Stomach smooth muscle (tissue), 2 donors: ENCODE measurements at regions not wholly inside any gene's neighbourhood (a gene's known extent, or its start where the extent isn't known, plus 50 kb on each side); places are given as distances from the start of the nearest gene placed in this dataset.

Experiments used
- H3K27ac ChIP-seq: one replicate; pipeline ENCODE4 v1.7.0; 2013; ENCODE audit warnings: mild to moderate bottlenecking, low read length, inconsistent platforms
- H3K27me3 ChIP-seq, 2 donors: one replicate each; pipeline ENCODE4 v1.7.0; 2013; ENCODE audit warnings: low read length in 2 of 2; ENCODE audit not compliant: insufficient read depth in 2 of 2, control insufficient read depth in 1 of 2
- H3K36me3 ChIP-seq, 2 donors: one replicate each; pipeline ENCODE4 v1.7.0; 2013; ENCODE audit warnings: low read length in 2 of 2; ENCODE audit not compliant: control insufficient read depth in 2 of 2, insufficient read depth in 2 of 2
- H3K4me1 ChIP-seq: one replicate; pipeline ENCODE4 v1.7.0; 2013; ENCODE audit warnings: low read length; ENCODE audit not compliant: control insufficient read depth, insufficient read depth
- H3K4me3 ChIP-seq, 2 donors: one replicate each; pipeline ENCODE4 v1.7.0; 2013; ENCODE audit warnings: low read length in 2 of 2
- H3K9ac ChIP-seq, 2 donors: one replicate each; pipeline ENCODE4 v1.7.0; 2013; ENCODE audit warnings: low read length in 2 of 2, mild to moderate bottlenecking in 1 of 2
- H3K9me3 ChIP-seq, 2 donors: one replicate each; pipeline ENCODE4 v1.7.0; 2013; ENCODE audit warnings: low read length in 2 of 2; ENCODE audit not compliant: control insufficient read depth in 2 of 2
- donor health status: healthy.
- donor health status: Pancreatic carcinoma.

- no peaks in the 10 kb centered on the region for H3K36me3 ChIP-seq
- no peak overlapping the region for H3K9ac ChIP-seq
These were observed 1491.6 kb downstream of the TECRL start for GRCh38 chr4:62917649-62918048.

GRCh38 chr4:62914758-62915157 is 1494.5 kb downstream of the TECRL start:
- H3K9ac ChIP-seq: no peak overlapping the region
- H3K9me3 ChIP-seq: no peaks in the 10 kb centered on the region
- H3K36me3 ChIP-seq: no peaks in the 10 kb centered on the region
- no peaks in the 10 kb centered on the region for H3K4me1 ChIP-seq
- no peak overlapping the region for H3K27ac ChIP-seq
- H3K4me3 ChIP-seq: no peak overlapping the region
- H3K27me3 ChIP-seq: no peaks in the 10 kb centered on the region

More at GRCh38 chr4:62917649-62918048, 1491.6 kb downstream of the TECRL start:
- no peak overlapping the region for H3K27ac ChIP-seq
- H3K4me3 ChIP-seq: no peak overlapping the region
- H3K27me3 ChIP-seq: no peaks in the 10 kb centered on the region
- H3K9me3 ChIP-seq: no peaks in the 10 kb centered on the region
- H3K4me1 ChIP-seq: no peaks in the 10 kb centered on the region

GRCh38 chr4:62913065-62913464 is 1496.2 kb downstream of the TECRL start:
- no peak overlapping the region for H3K4me3 ChIP-seq
- no peaks in the 10 kb centered on the region for H3K27me3 ChIP-seq
- H3K9me3 ChIP-seq: no peaks in the 10 kb centered on the region
- no peak overlapping the region for H3K9ac ChIP-seq
- no peaks in the 10 kb centered on the region for H3K36me3 ChIP-seq
- H3K27ac ChIP-seq: no peak overlapping the region
- no peaks in the 10 kb centered on the region for H3K4me1 ChIP-seq

GRCh38 chr4:62912531-62912930 is 1496.7 kb downstream of the TECRL start:
- Histone ChIP-seq H3K27me3 (no peaks in the 10 kb centered on the region), H3K4me1 (no peaks in the 10 kb centered on the region), H3K4me3 (no peak overlapping the region), H3K36me3 (no peaks in the 10 kb centered on the region), H3K9me3 (no peaks in the 10 kb centered on the region), H3K9ac (no peak overlapping the region), H3K27ac (no peak overlapping the region)

- Histone ChIP-seq H3K9ac (no peak overlapping the region), H3K27ac (no peak overlapping the region), H3K4me3 (no peak overlapping the region), H3K9me3 (no peaks in the 10 kb centered on the region), H3K27me3 (no peaks in the 10 kb centered on the region), H3K36me3 (no peaks in the 10 kb centered on the region), H3K4me1 (no peaks in the 10 kb centered on the region)
These were observed 1500.0 kb downstream of the TECRL start for GRCh38 chr4:62909238-62909637.

GRCh38 chr4:62901101-62901500 is 1508.1 kb downstream of the TECRL start:
- no peaks in the 10 kb centered on the region for H3K4me1 ChIP-seq

GRCh38 chr4:62899646-62900364 is 1509.4 kb downstream of the TECRL start:
- H3K27me3 ChIP-seq: no peaks in the 10 kb centered on the region
- H3K9ac ChIP-seq: no peak overlapping the region
- H3K4me3 ChIP-seq: no peak overlapping the region
- no peaks in the 10 kb centered on the region for H3K4me1 ChIP-seq
- H3K9me3 ChIP-seq: peaks cover 0 to 8% of the 10 kb centered on the region in 2 donors
- H3K36me3 ChIP-seq: no peaks in the 10 kb centered on the region
- no peak overlapping the region for H3K27ac ChIP-seq

More at GRCh38 chr4:62901101-62901500, 1508.1 kb downstream of the TECRL start:
- H3K4me3 ChIP-seq: no peak overlapping the region
- H3K9me3 ChIP-seq: peaks cover 0 to 8% of the 10 kb centered on the region in 2 donors
- H3K36me3 ChIP-seq: no peaks in the 10 kb centered on the region
- H3K9ac ChIP-seq: no peak overlapping the region
- no peaks in the 10 kb centered on the region for H3K27me3 ChIP-seq
- no peak overlapping the region for H3K27ac ChIP-seq

GRCh38 chr4:62898115-62898514 is 1511.1 kb downstream of the TECRL start:
- no peaks in the 10 kb centered on the region for H3K27me3 ChIP-seq
- no peaks in the 10 kb centered on the region for H3K4me1 ChIP-seq
- H3K4me3 ChIP-seq: no peak overlapping the region
- H3K36me3 ChIP-seq: no peaks in the 10 kb centered on the region
- H3K9ac ChIP-seq: no peak overlapping the region
- H3K27ac ChIP-seq: no peak overlapping the region
- peaks cover 0 to 8% of the 10 kb centered on the region in 2 donors for H3K9me3 ChIP-seq

GRCh38 chr4:62896721-62897120 is 1512.5 kb downstream of the TECRL start:
- no peak overlapping the region for H3K9ac ChIP-seq
- no peak overlapping the region for H3K4me3 ChIP-seq
- H3K27me3 ChIP-seq: no peaks in the 10 kb centered on the region
- H3K36me3 ChIP-seq: no peaks in the 10 kb centered on the region
- no peak overlapping the region for H3K27ac ChIP-seq
- H3K4me1 ChIP-seq: no peaks in the 10 kb centered on the region
- H3K9me3 ChIP-seq: peaks cover 0 to 8% of the 10 kb centered on the region in 2 donors

GRCh38 chr4:62881901-62882300 is 1527.3 kb downstream of the TECRL start:
- Histone ChIP-seq H3K4me1 (no peaks in the 10 kb centered on the region), H3K27me3 (no peaks in the 10 kb centered on the region), H3K27ac (no peak overlapping the region), H3K36me3 (no peaks in the 10 kb centered on the region), H3K4me3 (no peak overlapping the region), H3K9me3 (no peaks in the 10 kb centered on the region), H3K9ac (no peak overlapping the region)

GRCh38 chr4:62881210-62881609 is 1528.0 kb downstream of the TECRL start:
- H3K4me3 ChIP-seq: no peak overlapping the region
- no peaks in the 10 kb centered on the region for H3K4me1 ChIP-seq
- no peaks in the 10 kb centered on the region for H3K36me3 ChIP-seq
- H3K27me3 ChIP-seq: no peaks in the 10 kb centered on the region
- H3K27ac ChIP-seq: no peak overlapping the region
- no peaks in the 10 kb centered on the region for H3K9me3 ChIP-seq
- H3K9ac ChIP-seq: no peak overlapping the region
